ENCODE measurements at regions not wholly inside any gene's neighbourhood (a gene's known extent, or its start where the extent isn't known, plus 50 kb on each side); places are given as distances from the start of the nearest gene placed in this dataset.

DNA sequence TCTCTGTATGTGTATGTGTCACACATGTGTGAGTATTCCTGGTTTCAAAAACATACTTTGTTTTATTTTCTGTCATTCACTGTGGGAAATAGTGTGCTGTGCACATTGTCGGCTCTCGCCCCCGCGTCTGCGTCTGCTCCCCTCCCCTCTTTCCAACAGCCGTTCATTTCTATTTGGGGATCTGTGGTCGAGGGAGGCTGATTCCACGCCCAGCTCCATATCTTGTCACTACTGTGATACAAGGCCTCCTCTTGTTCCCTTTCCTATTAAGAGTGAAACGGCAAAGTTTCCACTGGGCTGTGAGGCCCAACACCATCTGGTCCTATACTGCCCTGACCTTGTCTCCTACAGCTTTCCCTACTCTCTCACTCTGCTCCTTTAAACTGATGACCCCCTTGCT is 172.5 kb upstream of the LRIG1 start:
- intact Hi-C loops (cut with DNase I; ENCODE audit: low total_unique reads): no loop called here

DNA sequence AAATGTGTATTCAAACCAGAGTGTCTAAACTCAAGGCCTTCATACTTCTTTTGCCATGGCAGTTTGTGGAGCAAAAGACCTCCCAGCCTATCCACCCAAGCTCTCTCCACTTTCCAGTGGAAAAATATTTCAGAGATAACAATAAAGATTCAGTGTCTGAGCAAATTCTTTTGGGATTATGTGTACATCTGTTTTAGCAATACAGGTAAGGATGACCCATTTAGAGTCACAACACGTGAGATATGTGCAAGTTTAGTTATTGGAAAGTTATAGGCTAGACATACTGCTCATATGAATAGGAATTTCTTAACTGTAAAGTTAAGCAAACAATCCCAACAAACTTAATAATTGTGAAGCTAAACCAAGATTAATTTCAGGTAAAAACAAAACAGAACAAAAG is 174.5 kb upstream of the LRIG1 start:
- H3K9me3 ChIP-seq: no peaks in the 10 kb centered on the region
- no peaks in the 10 kb centered on the region for H3K36me3 ChIP-seq
- H3K27ac ChIP-seq: no peak overlapping the region
- H3K4me3 ChIP-seq: no peak overlapping the region
- no peak for DNase-seq
- H3K27me3 ChIP-seq: no peaks in the 10 kb centered on the region
- TF ChIP-seq, protein P1, sequence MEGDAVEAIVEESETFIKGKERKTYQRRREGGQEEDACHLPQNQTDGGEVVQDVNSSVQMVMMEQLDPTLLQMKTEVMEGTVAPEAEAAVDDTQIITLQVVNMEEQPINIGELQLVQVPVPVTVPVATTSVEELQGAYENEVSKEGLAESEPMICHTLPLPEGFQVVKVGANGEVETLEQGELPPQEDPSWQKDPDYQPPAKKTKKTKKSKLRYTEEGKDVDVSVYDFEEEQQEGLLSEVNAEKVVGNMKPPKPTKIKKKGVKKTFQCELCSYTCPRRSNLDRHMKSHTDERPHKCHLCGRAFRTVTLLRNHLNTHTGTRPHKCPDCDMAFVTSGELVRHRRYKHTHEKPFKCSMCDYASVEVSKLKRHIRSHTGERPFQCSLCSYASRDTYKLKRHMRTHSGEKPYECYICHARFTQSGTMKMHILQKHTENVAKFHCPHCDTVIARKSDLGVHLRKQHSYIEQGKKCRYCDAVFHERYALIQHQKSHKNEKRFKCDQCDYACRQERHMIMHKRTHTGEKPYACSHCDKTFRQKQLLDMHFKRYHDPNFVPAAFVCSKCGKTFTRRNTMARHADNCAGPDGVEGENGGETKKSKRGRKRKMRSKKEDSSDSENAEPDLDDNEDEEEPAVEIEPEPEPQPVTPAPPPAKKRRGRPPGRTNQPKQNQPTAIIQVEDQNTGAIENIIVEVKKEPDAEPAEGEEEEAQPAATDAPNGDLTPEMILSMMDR (IDR thresholded peaks at IDR 0.05): no peak
- H3K4me1 ChIP-seq: peaks cover 0 to 5% (median 0%) of the 10 kb centered on the region in 4 donors
- intact Hi-C loops (cut with DNase I; ENCODE audit: low total_unique reads): no loop called here

More for the DNA sequence above, 172.5 kb upstream of the LRIG1 start:
- no peak for DNase-seq
- TF ChIP-seq, protein P1 (IDR thresholded peaks at IDR 0.05): no peak
- Histone ChIP-seq H3K27me3 (no peaks in the 10 kb centered on the region), H3K36me3 (no peaks in the 10 kb centered on the region), H3K4me1 (peaks cover 0 to 5% (median 0%) of the 10 kb centered on the region in 4 donors), H3K4me3 (no peak overlapping the region), H3K27ac (no peak overlapping the region), H3K9me3 (no peaks in the 10 kb centered on the region)

DNA sequence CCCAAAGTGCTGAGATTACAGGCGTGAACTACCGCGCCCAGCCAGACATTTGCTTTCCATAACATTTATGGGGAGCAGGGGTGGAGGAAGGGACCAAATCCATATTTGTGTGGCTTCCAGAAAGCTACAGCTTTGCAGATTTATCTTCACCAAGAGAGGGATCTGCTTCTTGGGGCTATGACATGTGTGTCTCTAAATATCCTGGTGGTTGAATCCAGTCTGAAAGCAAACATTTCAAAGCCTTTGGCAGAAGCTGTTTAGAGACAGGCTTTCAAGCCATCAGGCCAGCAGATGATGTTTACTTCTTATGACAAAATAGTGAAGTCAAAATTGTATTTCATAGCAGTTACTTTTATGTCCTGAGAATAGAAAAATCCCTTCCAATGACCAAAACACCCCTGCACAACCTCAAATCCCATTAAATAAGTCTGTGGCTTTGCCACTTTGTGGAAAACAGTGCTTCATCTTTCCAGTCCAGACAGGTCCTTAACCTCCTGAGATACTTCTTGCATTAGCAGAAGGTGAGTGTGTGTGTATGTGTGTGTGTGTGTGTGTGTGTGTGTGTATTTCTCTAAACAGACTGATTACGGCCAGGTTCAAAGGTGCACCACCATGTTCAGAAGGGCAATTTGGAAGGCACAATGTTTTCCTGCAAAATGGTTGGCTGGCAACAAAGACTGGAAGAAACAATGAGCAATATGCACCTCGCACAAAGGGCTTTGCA is 191.4 kb upstream of the LRIG1 start:
- H3K36me3 ChIP-seq: no peaks in the 10 kb centered on the region
- no peak overlapping the region for H3K27ac ChIP-seq
- TF ChIP-seq, protein P1 (IDR thresholded peaks at IDR 0.05): no peak
- DNase-seq: no peak
- H3K4me1 ChIP-seq: peaks cover 0 to 19% (median 9%) of the 10 kb centered on the region in 4 donors
- intact Hi-C loops (cut with DNase I; ENCODE audit: low total_unique reads): no loop called here
- H3K27me3 ChIP-seq: no peaks in the 10 kb centered on the region
- H3K9me3 ChIP-seq: no peaks in the 10 kb centered on the region
- no peak overlapping the region for H3K4me3 ChIP-seq

DNA sequence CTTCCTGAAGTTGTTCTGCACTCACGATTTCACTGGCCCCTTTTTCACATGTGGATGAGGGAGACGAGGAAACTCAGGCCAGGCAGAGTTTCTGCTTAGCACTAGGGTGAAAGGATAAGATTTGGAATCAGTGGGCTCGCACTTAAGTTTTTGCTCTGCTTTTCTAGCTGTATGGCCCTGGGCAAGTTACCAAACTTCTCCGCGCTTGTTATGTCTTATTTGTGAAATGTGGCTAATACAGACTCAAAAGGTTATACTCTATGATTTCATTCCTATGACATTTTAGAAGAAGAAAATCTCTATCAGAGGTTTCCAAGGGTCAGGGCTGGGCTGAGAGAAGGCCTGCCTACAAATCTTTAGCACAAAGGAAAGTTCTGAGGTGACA is 191.9 kb upstream of the LRIG1 start:
- no peaks in the 10 kb centered on the region for H3K36me3 ChIP-seq
- H3K27me3 ChIP-seq: no peaks in the 10 kb centered on the region
- TF ChIP-seq, protein P1 (IDR thresholded peaks at IDR 0.05): no peak
- peaks cover 0 to 19% (median 9%) of the 10 kb centered on the region in 4 donors for H3K4me1 ChIP-seq
- H3K4me3 ChIP-seq: no peak overlapping the region
- no peak for DNase-seq
- no peaks in the 10 kb centered on the region for H3K9me3 ChIP-seq
- peak overlapping the region in 1 of 2 donors; percentile 18 for H3K27ac ChIP-seq
- intact Hi-C loops (cut with DNase I; ENCODE audit: low total_unique reads): no loop called here

DNA sequence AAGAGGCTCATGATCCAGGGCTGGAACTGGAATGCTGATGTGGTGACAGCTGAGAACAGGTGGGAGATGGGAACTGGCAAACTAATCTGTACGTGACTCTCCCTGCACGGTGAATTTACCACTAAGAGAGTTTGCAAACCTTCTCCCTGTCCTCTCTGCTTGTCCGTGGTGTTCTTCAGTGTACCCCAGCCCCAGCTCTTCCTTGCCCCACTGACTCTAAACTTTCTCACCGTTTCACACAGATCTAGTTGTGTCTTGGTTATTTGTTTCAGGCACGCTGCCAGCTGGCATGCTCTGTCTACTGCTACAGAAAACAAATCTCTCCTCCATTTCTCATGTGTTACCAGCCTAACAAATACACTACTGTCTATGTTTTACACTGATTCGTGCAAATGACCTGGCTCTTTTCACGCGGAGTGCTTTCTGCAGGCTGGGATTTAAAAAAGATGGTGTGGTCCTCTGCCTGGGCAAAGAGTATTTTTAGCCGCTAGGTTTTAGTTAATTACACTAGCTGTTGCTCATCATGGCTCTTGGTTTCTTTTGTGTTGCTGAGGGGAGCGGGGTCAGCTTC is 192.7 kb upstream of the LRIG1 start:
- no peak overlapping the region for H3K27ac ChIP-seq
- DNase-seq: no peak
- intact Hi-C loops (cut with DNase I; ENCODE audit: low total_unique reads): no loop called here

More for the DNA sequence above, 192.7 kb upstream of the LRIG1 start:
- Histone ChIP-seq H3K27me3 (no peaks in the 10 kb centered on the region), H3K4me3 (no peak overlapping the region), H3K9me3 (no peaks in the 10 kb centered on the region), H3K4me1 (peaks cover 0 to 19% (median 9%) of the 10 kb centered on the region in 4 donors), H3K36me3 (no peaks in the 10 kb centered on the region)
- TF ChIP-seq, protein P1 (IDR thresholded peaks at IDR 0.05): no peak
